Ishikawa (cell line): ENCODE measurements at regions not wholly inside any gene's neighbourhood (a gene's known extent, or its start where the extent isn't known, plus 50 kb on each side); places are given as distances from the start of the nearest gene placed in this dataset.
A peak's percentile ranks its signal among the peaks of the same experiment; 100 is the strongest.

Experiments
- CEBPB ChIP-seq: IDR thresholded peaks from 2 replicates; pipeline ENCODE4 v1.6.1; 2012
- CREB1 ChIP-seq: IDR thresholded peaks from 2 replicates; pipeline ENCODE4 v1.6.1; 2012; ENCODE audit warnings: low read depth
- EGR1 ChIP-seq: IDR thresholded peaks from 2 replicates; pipeline ENCODE4 v1.6.1; 2012
- EP300 ChIP-seq: IDR thresholded peaks from 2 replicates; pipeline ENCODE4 v1.6.1; 2012; ENCODE audit warnings: borderline replicate concordance
- FOXM1 ChIP-seq: IDR thresholded peaks from 2 replicates; pipeline ENCODE4 v1.6.1; 2012; ENCODE audit warnings: low read depth, borderline replicate concordance
- MAX ChIP-seq: IDR thresholded peaks from 2 replicates; pipeline ENCODE4 v1.6.1; 2012
- NFIC ChIP-seq: IDR thresholded peaks from 2 replicates; pipeline ENCODE4 v1.6.1; 2012
- RAD21 ChIP-seq: IDR thresholded peaks from 2 replicates; pipeline ENCODE4 v1.6.1; 2012; ENCODE audit warnings: low read depth
- REST ChIP-seq: IDR thresholded peaks from 2 replicates; pipeline ENCODE4 v1.6.1; 2012; ENCODE audit warnings: low read depth, mild to moderate bottlenecking
- TAF1 ChIP-seq: IDR thresholded peaks from 2 replicates; pipeline ENCODE4 v1.6.1; 2012; ENCODE audit warnings: low read depth, mild to moderate bottlenecking
- TCF12 ChIP-seq: IDR thresholded peaks from 2 replicates; pipeline ENCODE4 v1.6.1; 2012; ENCODE audit warnings: low read depth
- TEAD4 ChIP-seq: IDR thresholded peaks from 2 replicates; pipeline ENCODE4 v1.6.1; 2012
- YY1 ChIP-seq: IDR thresholded peaks from 2 replicates; pipeline ENCODE4 v1.6.1; 2012; ENCODE audit warnings: low read depth
- ZBTB7A ChIP-seq: IDR thresholded peaks from 2 replicates; pipeline ENCODE4 v1.6.1; 2012; ENCODE audit warnings: low read depth
- TF ChIP-seq, protein P1 (sequence below): IDR thresholded peaks from 2 replicates; pipeline ENCODE4 v1.6.1; 2012

DNA sequence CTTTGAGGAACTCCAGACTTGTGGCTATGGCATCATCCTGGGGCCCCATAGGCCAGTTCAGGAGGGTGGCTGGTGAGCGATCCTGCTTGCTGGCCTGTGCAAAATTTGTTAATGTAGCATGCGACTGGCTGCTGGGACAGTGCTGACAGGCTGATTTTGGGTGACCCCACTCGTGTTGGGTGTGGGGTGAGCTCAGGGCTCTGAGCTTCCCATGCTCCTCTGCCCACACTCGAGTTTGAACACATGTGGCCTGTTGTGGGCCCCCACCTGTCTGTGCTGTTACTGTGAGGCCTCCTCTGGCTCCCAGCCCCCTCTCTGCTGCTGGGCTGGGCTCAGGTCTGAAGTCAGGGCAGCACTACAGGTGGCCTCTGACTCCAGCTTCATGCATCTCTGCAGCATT is 64.4 kb upstream of the MYEOV start:
- TF ChIP-seq EP300 = no peak
- TF ChIP-seq TEAD4 = no peak
- no peak for TF ChIP-seq ZBTB7A
- no peak for TF ChIP-seq YY1
- TF ChIP-seq CREB1 = no peak
- TF ChIP-seq NFIC = no peak
- no peak for TF ChIP-seq FOXM1
- no peak for TF ChIP-seq TCF12
- no peak for TF ChIP-seq REST
- TF ChIP-seq RAD21 = no peak
- no peak for TF ChIP-seq CEBPB

GRCh38 chr11:69230856-69231425 is 63.0 kb upstream of the MYEOV start:
- TF ChIP-seq RAD21 = no peak

GRCh38 chr11:69231466-69232018 is 62.4 kb upstream of the MYEOV start:
- TF ChIP-seq TEAD4 = no peak
- TF ChIP-seq YY1 = no peak
- TF ChIP-seq NFIC = no peak
- TF ChIP-seq ZBTB7A = no peak
- TF ChIP-seq MAX = peak; percentile 49; the same call in 1 of the 2 replicates
- TF ChIP-seq, protein P1, sequence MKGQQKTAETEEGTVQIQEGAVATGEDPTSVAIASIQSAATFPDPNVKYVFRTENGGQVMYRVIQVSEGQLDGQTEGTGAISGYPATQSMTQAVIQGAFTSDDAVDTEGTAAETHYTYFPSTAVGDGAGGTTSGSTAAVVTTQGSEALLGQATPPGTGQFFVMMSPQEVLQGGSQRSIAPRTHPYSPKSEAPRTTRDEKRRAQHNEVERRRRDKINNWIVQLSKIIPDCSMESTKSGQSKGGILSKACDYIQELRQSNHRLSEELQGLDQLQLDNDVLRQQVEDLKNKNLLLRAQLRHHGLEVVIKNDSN = peak; percentile 87
- no peak for TF ChIP-seq FOXM1
- TF ChIP-seq RAD21 = no peak

DNA sequence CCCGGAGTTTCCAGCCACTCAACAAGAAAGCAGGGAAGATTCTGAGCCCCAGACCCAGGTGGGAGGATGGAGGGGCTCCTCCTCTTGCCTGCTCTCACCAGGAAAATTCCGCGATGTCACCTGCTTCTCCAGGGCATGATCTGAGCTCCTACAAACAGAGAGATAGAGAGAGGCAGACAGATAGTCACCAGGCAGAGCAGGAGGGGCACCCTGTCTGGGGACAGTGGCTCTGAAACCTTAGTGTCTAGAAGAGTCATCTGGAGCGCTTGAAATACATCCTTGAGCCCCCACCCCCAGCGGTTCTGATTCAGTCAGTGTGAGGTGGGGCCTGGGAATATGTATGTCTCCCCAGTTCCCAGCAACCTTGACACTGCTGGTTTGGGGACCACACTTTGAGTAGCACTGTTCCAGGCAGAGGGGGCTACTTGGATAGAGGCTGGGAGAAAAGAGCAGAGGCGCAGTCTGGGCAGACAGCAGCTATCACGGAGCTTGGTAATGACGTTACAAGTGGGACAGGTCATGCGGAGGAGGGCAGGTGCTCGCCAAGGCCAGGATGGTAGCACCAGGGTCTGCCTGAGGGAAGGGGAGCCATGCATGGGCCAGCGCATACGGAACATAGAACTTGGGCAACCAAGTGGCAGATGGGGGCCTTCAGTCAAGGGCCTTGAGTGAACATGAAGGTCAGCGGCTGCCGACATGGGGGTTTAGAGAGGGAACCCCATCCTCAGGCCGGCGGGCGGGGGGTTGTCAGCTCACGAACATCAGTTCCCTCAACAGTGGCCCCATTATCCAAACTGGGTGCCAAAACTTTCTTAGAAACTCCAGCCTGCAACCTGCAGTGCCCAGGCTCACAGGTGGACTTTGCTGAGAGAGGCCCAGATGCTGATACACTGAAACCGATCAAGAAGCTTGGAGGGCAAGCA is 60.9 kb upstream of the MYEOV start:
- TF ChIP-seq RAD21 (no peak), FOXM1 (no peak), ZBTB7A (no peak), YY1 (no peak), TAF1 (no peak), NFIC (no peak), CEBPB (no peak), EP300 (no peak), TEAD4 (no peak), MAX (no peak), REST (no peak), TCF12 (no peak), EGR1 (no peak)
- TF ChIP-seq, protein P1 = no peak

DNA sequence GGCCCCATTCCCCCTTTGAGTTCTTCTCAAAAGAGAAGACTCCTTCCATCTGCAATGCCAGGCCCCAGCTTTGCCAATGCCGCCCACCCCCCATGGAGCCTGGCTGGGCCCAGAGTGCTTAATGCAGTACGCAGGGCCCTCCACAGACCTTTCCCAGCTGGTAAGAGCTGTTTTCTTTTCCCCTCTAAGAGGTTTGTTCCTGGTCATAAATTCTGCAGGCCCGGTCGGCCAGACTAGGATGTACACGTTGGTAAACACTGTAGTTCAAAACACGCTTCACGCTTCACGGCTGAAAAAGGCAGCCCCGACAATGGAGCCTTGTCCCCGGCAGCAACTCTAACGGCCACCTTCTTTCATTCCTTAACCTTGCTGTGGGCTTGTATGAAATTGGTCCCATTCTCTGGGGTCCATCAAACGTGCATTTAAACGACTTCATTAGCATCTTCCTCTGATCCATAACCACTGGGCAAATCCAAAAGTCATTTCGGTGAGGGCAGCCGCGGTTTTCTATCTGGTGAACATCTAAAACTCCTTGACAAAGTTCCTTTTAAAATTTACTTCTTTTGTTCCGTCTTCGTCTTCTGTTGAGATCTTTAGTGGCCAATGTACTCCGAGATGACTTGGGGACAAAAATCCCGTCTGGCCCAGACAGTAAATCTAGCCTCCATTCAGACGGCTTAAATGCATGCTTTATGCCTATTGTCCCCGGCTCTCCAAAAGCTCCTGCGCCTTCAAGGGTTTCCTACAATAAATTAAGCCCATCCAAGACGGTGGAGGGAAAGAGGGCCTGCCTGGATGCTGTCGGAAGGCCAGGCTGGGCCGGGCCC is 60.0 kb upstream of the MYEOV start:
- TF ChIP-seq TAF1 = no peak
- TF ChIP-seq ZBTB7A = no peak
- no peak for TF ChIP-seq MAX
- TF ChIP-seq, protein P1 = no peak
- no peak for TF ChIP-seq EGR1
- no peak for TF ChIP-seq NFIC
- TF ChIP-seq YY1 = no peak
- TF ChIP-seq EP300 = no peak
- no peak for TF ChIP-seq TEAD4
- TF ChIP-seq FOXM1 = no peak
- no peak for TF ChIP-seq CREB1
- TF ChIP-seq CEBPB = no peak
- TF ChIP-seq REST = no peak
- no peak for TF ChIP-seq TCF12
- TF ChIP-seq RAD21 = no peak
